Sigmoid colon (tissue), 4 donors: ENCODE measurements at regions not wholly inside any gene's neighbourhood (a gene's known extent, or its start where the extent isn't known, plus 50 kb on each side); places are given as distances from the start of the nearest gene placed in this dataset.

Experiments used
- CTCF ChIP-seq, 4 experiments: fragments of 450-650 bp in 3 of 4; fragments of 200-600 bp in 1 of 4; IDR thresholded peaks; one replicate each; pipeline ENCODE4 v1.5.1; 2016 to 2019; ENCODE audit warnings: antibody characterized with exemption in 4 of 4, mild to moderate bottlenecking in 3 of 4, moderate library complexity in 2 of 4
- EP300 ChIP-seq, 4 donors: sonication (generic); formaldehyde crosslinking; IDR thresholded peaks; one replicate each; pipeline ENCODE4 v1.6.1; 2017; ENCODE audit warnings: antibody characterized with exemption in 4 of 4
- POLR2A ChIP-seq, 2 donors: fragments of 450-650 bp; IDR thresholded peaks; one replicate each; pipeline ENCODE4 v1.6.1; 2016; ENCODE audit warnings: antibody characterized with exemption in 2 of 2, mild to moderate bottlenecking in 2 of 2, moderate library complexity in 2 of 2
- POLR2AphosphoS5 ChIP-seq, 4 donors: sonication (generic); formaldehyde crosslinking; IDR thresholded peaks; one replicate each; pipeline ENCODE4 v1.6.1; 2017; ENCODE audit warnings: antibody characterized with exemption in 4 of 4

GRCh38 chr12:24605466-24605865, 343.4 kb downstream of the BCAT1 start:
- TF ChIP-seq POLR2A (IDR thresholded peaks at IDR 0.05) = no peak
- no peak for TF ChIP-seq CTCF (IDR thresholded peaks at IDR 0.05)
- no peak for TF ChIP-seq POLR2AphosphoS5 (IDR thresholded peaks at IDR 0.05)
- no peak for TF ChIP-seq EP300 (IDR thresholded peaks at IDR 0.05)
